Endothelial cell of umbilical vein (primary cell): ENCODE measurements at regions not wholly inside any gene's neighbourhood (a gene's known extent, or its start where the extent isn't known, plus 50 kb on each side); places are given as distances from the start of the nearest gene placed in this dataset.

Experiments used
- EZH2 ChIP-seq: IDR thresholded peaks from 2 replicates; pipeline ENCODE4 v1.6.1; 2012; ENCODE audit warnings: borderline replicate concordance, low read depth, mild to moderate bottlenecking, moderate library complexity, low read length, inconsistent platforms; ENCODE audit not compliant: severe bottlenecking
- MAX ChIP-seq: IDR thresholded peaks from 2 replicates; pipeline ENCODE4 v1.6.1; 2011; ENCODE audit not compliant: insufficient read depth, insufficient read length
- TF ChIP-seq, protein P1 (sequence below), 2 donors: IDR thresholded peaks; 1 replicate in 1 of 2; 2 replicates in 1 of 2; pipeline ENCODE4 v1.5.1; 2011; ENCODE audit warnings: low read length in 2 of 2, mild to moderate bottlenecking in 2 of 2, moderate library complexity in 2 of 2, control low read depth in 1 of 2, inconsistent platforms in 1 of 2, low read depth in 1 of 2; ENCODE audit not compliant: insufficient read depth in 1 of 2; ENCODE audit errors: extremely low read depth in 1 of 2

- TF ChIP-seq, protein P1, sequence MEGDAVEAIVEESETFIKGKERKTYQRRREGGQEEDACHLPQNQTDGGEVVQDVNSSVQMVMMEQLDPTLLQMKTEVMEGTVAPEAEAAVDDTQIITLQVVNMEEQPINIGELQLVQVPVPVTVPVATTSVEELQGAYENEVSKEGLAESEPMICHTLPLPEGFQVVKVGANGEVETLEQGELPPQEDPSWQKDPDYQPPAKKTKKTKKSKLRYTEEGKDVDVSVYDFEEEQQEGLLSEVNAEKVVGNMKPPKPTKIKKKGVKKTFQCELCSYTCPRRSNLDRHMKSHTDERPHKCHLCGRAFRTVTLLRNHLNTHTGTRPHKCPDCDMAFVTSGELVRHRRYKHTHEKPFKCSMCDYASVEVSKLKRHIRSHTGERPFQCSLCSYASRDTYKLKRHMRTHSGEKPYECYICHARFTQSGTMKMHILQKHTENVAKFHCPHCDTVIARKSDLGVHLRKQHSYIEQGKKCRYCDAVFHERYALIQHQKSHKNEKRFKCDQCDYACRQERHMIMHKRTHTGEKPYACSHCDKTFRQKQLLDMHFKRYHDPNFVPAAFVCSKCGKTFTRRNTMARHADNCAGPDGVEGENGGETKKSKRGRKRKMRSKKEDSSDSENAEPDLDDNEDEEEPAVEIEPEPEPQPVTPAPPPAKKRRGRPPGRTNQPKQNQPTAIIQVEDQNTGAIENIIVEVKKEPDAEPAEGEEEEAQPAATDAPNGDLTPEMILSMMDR (IDR thresholded peaks at IDR 0.05; ENCODE audit: extremely low read depth in 1 of 2, insufficient read depth in 1 of 2, low read depth in 1 of 2, low read length in 2 of 2) = no peak
- no peak for TF ChIP-seq EZH2
- no peak for TF ChIP-seq MAX
Measured at GRCh38 chr22:48975316-48975741, 852.3 kb downstream of the BRD1 start.
